ENCODE measurements at regions not wholly inside any gene's neighbourhood (a gene's known extent, or its start where the extent isn't known, plus 50 kb on each side); places are given as distances from the start of the nearest gene placed in this dataset.
A peak's percentile ranks its signal among the peaks of the same experiment; 100 is the strongest.

GRCh38 chr7:70846208-70846607, 285.7 kb upstream of the GALNT17 start:
- H3K4me1 ChIP-seq (ENCODE audit: control insufficient read depth, insufficient read depth, low read length), result no peaks in the 10 kb centered on the region
- WGBS (ENCODE audit: insufficient coverage, low lambda C conversion rate), result 88% methylated on average over 3 of the region's 16 CpGs
- H3K27ac ChIP-seq (ENCODE audit: low read length), result no peak overlapping the region
- H3K9me3 ChIP-seq (ENCODE audit: control insufficient read depth, low read depth, low read length), result no peaks in the 10 kb centered on the region
- H3K36me3 ChIP-seq (ENCODE audit: control insufficient read depth, insufficient read depth, low read length), result no peaks in the 10 kb centered on the region
- DNase-seq, result no peak
- no peak overlapping the region for H3K4me3 ChIP-seq (ENCODE audit: low read length)
- no peaks in the 10 kb centered on the region for H3K27me3 ChIP-seq (ENCODE audit: control insufficient read depth, insufficient read depth, low read length)

- H3K9me3 ChIP-seq (ENCODE audit: control insufficient read depth, low read depth, low read length), result no peaks in the 10 kb centered on the region
- no peaks in the 10 kb centered on the region for H3K36me3 ChIP-seq (ENCODE audit: control insufficient read depth, insufficient read depth, low read length)
- WGBS (ENCODE audit: insufficient coverage, low lambda C conversion rate), result 92% methylated on average over 2 of the region's 3 CpGs
- H3K4me3 ChIP-seq (ENCODE audit: low read length), result no peak overlapping the region
- H3K27ac ChIP-seq (ENCODE audit: low read length), result no peak overlapping the region
- no peaks in the 10 kb centered on the region for H3K27me3 ChIP-seq (ENCODE audit: control insufficient read depth, insufficient read depth, low read length)
- H3K4me1 ChIP-seq (ENCODE audit: control insufficient read depth, insufficient read depth, low read length), result no peaks in the 10 kb centered on the region
- no peak for DNase-seq
Observed at GRCh38 chr7:70849580-70850235, 282.2 kb upstream of the GALNT17 start.

DNA sequence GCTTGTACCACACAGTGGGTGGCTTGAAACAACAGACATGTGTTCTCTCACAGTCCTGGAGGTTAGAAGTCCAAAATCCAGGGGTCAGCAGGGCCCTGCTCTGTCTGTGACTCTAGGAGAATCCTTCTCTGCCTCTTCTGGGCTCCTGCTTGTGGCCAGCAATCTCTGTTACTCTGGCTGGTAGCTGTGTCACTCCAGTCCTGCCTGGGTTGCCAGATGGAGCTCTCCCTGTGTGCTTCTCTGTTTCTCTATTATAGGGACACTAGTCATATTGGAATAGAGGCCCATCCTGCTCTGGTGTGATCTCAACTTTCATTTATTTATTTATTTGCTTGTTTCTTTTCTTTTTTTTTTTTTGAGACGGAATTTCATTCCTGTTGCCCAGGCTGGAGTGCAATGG, 276.6 kb upstream of the GALNT17 start:
- H3K4me3 ChIP-seq (ENCODE audit: low read length), result no peak overlapping the region
- no peak overlapping the region for H3K27ac ChIP-seq (ENCODE audit: low read length)
- WGBS (ENCODE audit: insufficient coverage, low lambda C conversion rate), result no CpG with 5 or more reads among the region's 1 CpG
- no peaks in the 10 kb centered on the region for H3K36me3 ChIP-seq (ENCODE audit: control insufficient read depth, insufficient read depth, low read length)
- no peak for DNase-seq
- no peaks in the 10 kb centered on the region for H3K9me3 ChIP-seq (ENCODE audit: control insufficient read depth, low read depth, low read length)
- H3K27me3 ChIP-seq (ENCODE audit: control insufficient read depth, insufficient read depth, low read length), result no peaks in the 10 kb centered on the region
- H3K4me1 ChIP-seq (ENCODE audit: control insufficient read depth, insufficient read depth, low read length), result no peaks in the 10 kb centered on the region

DNA sequence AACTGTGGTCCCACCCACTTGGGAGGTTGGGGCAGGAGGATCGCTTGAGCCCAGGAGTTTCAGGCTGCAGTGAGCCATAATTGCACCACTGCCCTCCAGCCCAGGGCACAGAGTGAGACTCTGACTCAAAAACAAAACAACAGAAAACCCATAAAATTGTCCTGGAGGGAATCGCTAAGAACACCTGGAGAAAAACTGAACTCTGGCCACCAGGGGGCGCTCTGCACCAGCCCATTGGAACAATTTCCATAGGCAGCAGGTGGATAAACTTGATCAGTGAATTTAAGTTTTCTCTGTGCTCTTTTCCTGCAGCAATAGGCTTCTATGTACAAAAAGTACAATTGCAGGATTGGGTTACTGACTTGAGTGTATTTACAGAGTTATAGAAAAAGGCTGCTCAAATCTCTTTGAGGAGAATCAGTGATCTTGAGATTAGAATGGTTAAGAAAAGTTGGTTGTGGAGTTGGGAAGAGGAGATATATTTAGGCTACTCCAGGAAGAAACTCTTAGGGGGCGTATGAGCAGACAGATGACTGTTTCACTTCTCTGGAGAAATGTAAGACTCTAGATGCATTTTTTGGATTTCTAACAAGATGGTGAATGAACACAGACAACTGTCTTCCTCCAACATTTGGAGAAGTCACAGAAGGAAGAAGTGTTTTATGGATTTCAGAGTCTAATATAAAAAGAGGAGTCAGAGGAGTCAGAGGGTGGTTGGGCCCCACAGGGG, 274.9 kb upstream of the GALNT17 start:
- Histone ChIP-seq H3K9me3 (ENCODE audit: control insufficient read depth, low read depth, low read length) (no peaks in the 10 kb centered on the region), H3K4me1 (ENCODE audit: control insufficient read depth, insufficient read depth, low read length) (no peaks in the 10 kb centered on the region), H3K27ac (ENCODE audit: low read length) (no peak overlapping the region), H3K27me3 (ENCODE audit: control insufficient read depth, insufficient read depth, low read length) (no peaks in the 10 kb centered on the region), H3K4me3 (ENCODE audit: low read length) (no peak overlapping the region), H3K36me3 (ENCODE audit: control insufficient read depth, insufficient read depth, low read length) (no peaks in the 10 kb centered on the region)
- WGBS (ENCODE audit: insufficient coverage, low lambda C conversion rate), result 60% methylated on average over 1 of the region's 4 CpGs
- peak; percentile 41 to 54 for DNase-seq

GRCh38 chr7:70857793-70858545, 274.0 kb upstream of the GALNT17 start:
- H3K36me3 ChIP-seq (ENCODE audit: control insufficient read depth, insufficient read depth, low read length), result no peaks in the 10 kb centered on the region
- no peaks in the 10 kb centered on the region for H3K9me3 ChIP-seq (ENCODE audit: control insufficient read depth, low read depth, low read length)
- no peak overlapping the region for H3K4me3 ChIP-seq (ENCODE audit: low read length)
- no peaks in the 10 kb centered on the region for H3K27me3 ChIP-seq (ENCODE audit: control insufficient read depth, insufficient read depth, low read length)
- DNase-seq, result no peak
- no CpG with 5 or more reads among the region's 2 CpGs for WGBS (ENCODE audit: insufficient coverage, low lambda C conversion rate)
- no peak overlapping the region for H3K27ac ChIP-seq (ENCODE audit: low read length)
- no peaks in the 10 kb centered on the region for H3K4me1 ChIP-seq (ENCODE audit: control insufficient read depth, insufficient read depth, low read length)

- 100% methylated on average over 1 of the region's 5 CpGs for WGBS (ENCODE audit: insufficient coverage, low lambda C conversion rate)
- no peak for DNase-seq
- no peak overlapping the region for H3K27ac ChIP-seq (ENCODE audit: low read length)
- H3K9me3 ChIP-seq (ENCODE audit: control insufficient read depth, low read depth, low read length), result no peaks in the 10 kb centered on the region
- H3K36me3 ChIP-seq (ENCODE audit: control insufficient read depth, insufficient read depth, low read length), result no peaks in the 10 kb centered on the region
- no peak overlapping the region for H3K4me3 ChIP-seq (ENCODE audit: low read length)
- H3K27me3 ChIP-seq (ENCODE audit: control insufficient read depth, insufficient read depth, low read length), result no peaks in the 10 kb centered on the region
- no peaks in the 10 kb centered on the region for H3K4me1 ChIP-seq (ENCODE audit: control insufficient read depth, insufficient read depth, low read length)
Observed at GRCh38 chr7:70867513-70867912, 264.4 kb upstream of the GALNT17 start.

DNA sequence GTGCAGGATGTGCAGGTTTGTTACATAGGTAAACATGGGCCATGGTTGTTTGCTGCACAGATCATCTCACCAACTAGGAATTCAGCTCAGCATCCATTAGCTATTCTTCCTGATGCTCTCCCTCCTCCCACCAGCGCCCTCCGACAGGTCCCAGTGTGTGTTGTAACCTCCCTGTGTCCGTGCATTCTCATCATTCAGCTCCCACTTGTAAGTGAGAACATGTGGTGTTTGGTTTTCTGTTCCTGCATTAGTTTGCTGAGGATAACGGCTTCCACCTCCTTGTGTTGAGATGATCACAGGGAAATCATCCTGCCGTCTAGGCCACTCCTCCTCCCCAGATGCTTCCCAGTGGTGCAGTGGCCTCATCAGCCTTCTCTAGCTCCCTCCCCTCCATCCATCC, 261.6 kb upstream of the GALNT17 start:
- Histone ChIP-seq H3K27ac (ENCODE audit: low read length) (no peak overlapping the region), H3K4me1 (ENCODE audit: control insufficient read depth, insufficient read depth, low read length) (no peaks in the 10 kb centered on the region), H3K36me3 (ENCODE audit: control insufficient read depth, insufficient read depth, low read length) (no peaks in the 10 kb centered on the region), H3K9me3 (ENCODE audit: control insufficient read depth, low read depth, low read length) (no peaks in the 10 kb centered on the region), H3K4me3 (ENCODE audit: low read length) (no peak overlapping the region), H3K27me3 (ENCODE audit: control insufficient read depth, insufficient read depth, low read length) (no peaks in the 10 kb centered on the region)
- WGBS (ENCODE audit: insufficient coverage, low lambda C conversion rate), result no CpG with 5 or more reads among the region's 5 CpGs
- DNase-seq, result no peak

GRCh38 chr7:70872188-70872587, 259.8 kb upstream of the GALNT17 start:
- whole genome bisulfite sequencing (ENCODE audit: insufficient coverage, low lambda C conversion rate), result no CpG with 5 or more reads among the region's 2 CpGs
- no peak overlapping the region for H3K27ac ChIP-seq (ENCODE audit: low read length)
- no peaks in the 10 kb centered on the region for H3K36me3 ChIP-seq (ENCODE audit: control insufficient read depth, insufficient read depth, low read length)
- H3K4me1 ChIP-seq (ENCODE audit: control insufficient read depth, insufficient read depth, low read length), result no peaks in the 10 kb centered on the region
- no peaks in the 10 kb centered on the region for H3K27me3 ChIP-seq (ENCODE audit: control insufficient read depth, insufficient read depth, low read length)
- H3K4me3 ChIP-seq (ENCODE audit: low read length), result no peak overlapping the region
- DNase-seq, result no peak
- H3K9me3 ChIP-seq (ENCODE audit: control insufficient read depth, low read depth, low read length), result no peaks in the 10 kb centered on the region

GRCh38 chr7:70881167-70881847, 250.6 kb upstream of the GALNT17 start:
- Histone ChIP-seq H3K4me3 (ENCODE audit: low read length) (no peak overlapping the region), H3K27ac (ENCODE audit: low read length) (no peak overlapping the region), H3K9me3 (ENCODE audit: control insufficient read depth, low read depth, low read length) (no peaks in the 10 kb centered on the region), H3K36me3 (ENCODE audit: control insufficient read depth, insufficient read depth, low read length) (no peaks in the 10 kb centered on the region), H3K4me1 (ENCODE audit: control insufficient read depth, insufficient read depth, low read length) (peaks cover 14% of the 10 kb centered on the region), H3K27me3 (ENCODE audit: control insufficient read depth, insufficient read depth, low read length) (peaks cover 4% of the 10 kb centered on the region)
- WGBS (ENCODE audit: insufficient coverage, low lambda C conversion rate), result 86% methylated on average over 1 of the region's 7 CpGs
- DNase-seq, result peak; percentile 16 to 23

DNA sequence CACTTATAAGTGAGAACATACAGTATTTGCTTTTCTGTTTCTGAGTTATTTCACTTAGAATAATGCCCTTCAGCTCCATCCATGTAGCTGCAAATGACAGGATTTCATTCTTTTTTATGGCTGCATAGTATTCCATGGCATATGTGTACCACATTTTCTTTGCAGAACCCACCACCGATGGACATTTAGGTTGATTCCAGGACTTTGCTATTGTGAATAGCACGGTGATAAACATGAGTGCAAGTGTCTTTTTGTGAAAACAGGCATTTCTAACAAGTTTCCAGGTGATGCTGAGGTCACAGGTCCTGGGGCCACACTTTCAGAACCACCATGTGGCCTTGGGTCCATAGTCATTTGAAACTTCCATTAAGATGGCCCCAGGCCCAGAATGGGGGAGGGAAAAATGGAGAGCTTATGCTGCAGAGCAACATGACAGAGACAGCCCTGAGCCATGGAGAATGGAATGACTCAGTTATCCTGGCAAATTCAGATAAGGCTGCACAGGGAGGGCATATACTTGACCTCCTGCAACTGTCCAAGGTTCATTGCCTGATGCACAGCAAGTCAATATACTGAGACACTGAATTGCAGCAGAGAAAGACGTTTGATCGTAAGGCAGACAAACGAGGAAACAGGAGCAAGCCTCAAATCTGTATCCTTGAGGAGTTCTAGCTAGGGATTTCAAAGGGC, 248.0 kb upstream of the GALNT17 start:
- WGBS (ENCODE audit: insufficient coverage, low lambda C conversion rate), result no CpG with 5 or more reads among the region's 5 CpGs

More for the DNA sequence above, 248.0 kb upstream of the GALNT17 start:
- Histone ChIP-seq H3K4me3 (ENCODE audit: low read length) (no peak overlapping the region), H3K27ac (ENCODE audit: low read length) (peak overlapping the region; percentile 75), H3K9me3 (ENCODE audit: control insufficient read depth, low read depth, low read length) (peaks cover 9% of the 10 kb centered on the region), H3K4me1 (ENCODE audit: control insufficient read depth, insufficient read depth, low read length) (peaks cover 17% of the 10 kb centered on the region), H3K36me3 (ENCODE audit: control insufficient read depth, insufficient read depth, low read length) (no peaks in the 10 kb centered on the region), H3K27me3 (ENCODE audit: control insufficient read depth, insufficient read depth, low read length) (peaks cover under 1% of the 10 kb centered on the region)
- peak; percentile 65 to 77 for DNase-seq
